Mammary epithelial cell (primary cell): ENCODE measurements at regions not wholly inside any gene's neighbourhood (a gene's known extent, or its start where the extent isn't known, plus 50 kb on each side); places are given as distances from the start of the nearest gene placed in this dataset.

Source experiments
- EZH2 ChIP-seq: IDR thresholded peaks from 2 replicates; pipeline ENCODE4 v1.6.1; 2012; ENCODE audit warnings: low read length, inconsistent platforms, borderline replicate concordance
- TF ChIP-seq, protein P1 (sequence below), 2 donors: IDR thresholded peaks in 1 of 2; conservative IDR thresholded peaks in 1 of 2; 2 replicates each; pipeline ENCODE4 v1.5.1; 2011 to 2012; ENCODE audit warnings: inconsistent platforms in 2 of 2, low read length in 2 of 2, mild to moderate bottlenecking in 2 of 2, control low read depth in 1 of 2, low read depth in 1 of 2; ENCODE audit not compliant: insufficient read depth in 1 of 2; ENCODE audit errors: extremely low read depth in 1 of 2

GRCh38 chr3:163832547-163832946 lies 1245.7 kb downstream of the SI start:
- TF ChIP-seq, protein P1, sequence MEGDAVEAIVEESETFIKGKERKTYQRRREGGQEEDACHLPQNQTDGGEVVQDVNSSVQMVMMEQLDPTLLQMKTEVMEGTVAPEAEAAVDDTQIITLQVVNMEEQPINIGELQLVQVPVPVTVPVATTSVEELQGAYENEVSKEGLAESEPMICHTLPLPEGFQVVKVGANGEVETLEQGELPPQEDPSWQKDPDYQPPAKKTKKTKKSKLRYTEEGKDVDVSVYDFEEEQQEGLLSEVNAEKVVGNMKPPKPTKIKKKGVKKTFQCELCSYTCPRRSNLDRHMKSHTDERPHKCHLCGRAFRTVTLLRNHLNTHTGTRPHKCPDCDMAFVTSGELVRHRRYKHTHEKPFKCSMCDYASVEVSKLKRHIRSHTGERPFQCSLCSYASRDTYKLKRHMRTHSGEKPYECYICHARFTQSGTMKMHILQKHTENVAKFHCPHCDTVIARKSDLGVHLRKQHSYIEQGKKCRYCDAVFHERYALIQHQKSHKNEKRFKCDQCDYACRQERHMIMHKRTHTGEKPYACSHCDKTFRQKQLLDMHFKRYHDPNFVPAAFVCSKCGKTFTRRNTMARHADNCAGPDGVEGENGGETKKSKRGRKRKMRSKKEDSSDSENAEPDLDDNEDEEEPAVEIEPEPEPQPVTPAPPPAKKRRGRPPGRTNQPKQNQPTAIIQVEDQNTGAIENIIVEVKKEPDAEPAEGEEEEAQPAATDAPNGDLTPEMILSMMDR (conservative IDR thresholded peaks at IDR 0.05 in 1 of 2, IDR thresholded peaks at IDR 0.05 in 1 of 2; ENCODE audit: extremely low read depth in 1 of 2, insufficient read depth in 1 of 2, low read depth in 1 of 2, low read length in 2 of 2), result no peak
- TF ChIP-seq EZH2, result no peak
